A673 (cell line): ENCODE measurements at regions not wholly inside any gene's neighbourhood (a gene's known extent, or its start where the extent isn't known, plus 50 kb on each side); places are given as distances from the start of the nearest gene placed in this dataset.

ENCODE experiments used
- EZH2 ChIP-seq: fragments of 200-600 bp; sonication (generic); IDR thresholded peaks from 2 replicates; pipeline ENCODE4 v1.6.1; 2017; ENCODE audit warnings: borderline replicate concordance, low read depth, mild to moderate bottlenecking, mixed read lengths, antibody characterized with exemption, low read length; ENCODE audit not compliant: poor library complexity, severe bottlenecking
- TF ChIP-seq, protein P1 (sequence below): fragments of 300-800, 200-600 bp; sonication (generic); conservative IDR thresholded peaks from 2 replicates; pipeline ENCODE4 v1.5.1; 2017; ENCODE audit warnings: low read depth, mild to moderate bottlenecking, antibody characterized with exemption, low read length, moderate library complexity, mixed read lengths

DNA sequence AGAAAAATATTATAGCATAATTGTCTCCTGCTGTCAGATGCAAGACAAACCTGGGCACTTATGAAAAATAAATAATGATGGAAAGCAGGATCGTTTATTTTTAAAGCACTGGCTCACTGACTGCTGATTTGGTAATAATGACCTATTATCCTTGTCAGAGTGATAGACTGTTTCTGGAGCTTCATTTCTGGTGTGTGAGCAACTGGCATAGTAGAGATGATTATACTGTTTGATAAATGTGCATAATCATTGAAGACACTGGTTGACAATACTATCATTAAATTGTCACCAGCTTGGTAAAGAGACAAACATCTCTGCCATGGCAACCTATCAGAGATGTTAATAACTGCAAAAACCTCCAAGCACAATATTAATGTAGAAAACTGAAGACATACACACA lies 179.9 kb upstream of the ZNF644 start:
- TF ChIP-seq, protein P1, sequence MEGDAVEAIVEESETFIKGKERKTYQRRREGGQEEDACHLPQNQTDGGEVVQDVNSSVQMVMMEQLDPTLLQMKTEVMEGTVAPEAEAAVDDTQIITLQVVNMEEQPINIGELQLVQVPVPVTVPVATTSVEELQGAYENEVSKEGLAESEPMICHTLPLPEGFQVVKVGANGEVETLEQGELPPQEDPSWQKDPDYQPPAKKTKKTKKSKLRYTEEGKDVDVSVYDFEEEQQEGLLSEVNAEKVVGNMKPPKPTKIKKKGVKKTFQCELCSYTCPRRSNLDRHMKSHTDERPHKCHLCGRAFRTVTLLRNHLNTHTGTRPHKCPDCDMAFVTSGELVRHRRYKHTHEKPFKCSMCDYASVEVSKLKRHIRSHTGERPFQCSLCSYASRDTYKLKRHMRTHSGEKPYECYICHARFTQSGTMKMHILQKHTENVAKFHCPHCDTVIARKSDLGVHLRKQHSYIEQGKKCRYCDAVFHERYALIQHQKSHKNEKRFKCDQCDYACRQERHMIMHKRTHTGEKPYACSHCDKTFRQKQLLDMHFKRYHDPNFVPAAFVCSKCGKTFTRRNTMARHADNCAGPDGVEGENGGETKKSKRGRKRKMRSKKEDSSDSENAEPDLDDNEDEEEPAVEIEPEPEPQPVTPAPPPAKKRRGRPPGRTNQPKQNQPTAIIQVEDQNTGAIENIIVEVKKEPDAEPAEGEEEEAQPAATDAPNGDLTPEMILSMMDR, result no peak
- no peak for TF ChIP-seq EZH2
